HG02588 (cell line): ENCODE measurements at regions not wholly inside any gene's neighbourhood (a gene's known extent, or its start where the extent isn't known, plus 50 kb on each side); places are given as distances from the start of the nearest gene placed in this dataset.
"Not testable (repeated sequence)": the region's sequence is repeated elsewhere in the genome, so short reads cannot be mapped to it uniquely, and the experiment has no call there.

Experiments
- ATAC-seq: cut with Tn5 transposase; IDR thresholded peaks from one replicate; pipeline ENCODE4 v1.9.1; 2021; ENCODE audit warnings: mild to moderate bottlenecking, moderate library complexity; ENCODE audit not compliant: unreplicated experiment

GRCh38 chr6:14217728-14218518 lies 100.4 kb downstream of the CD83 start:
- ATAC-seq: no peak

GRCh38 chr6:14218519-14218800 lies 100.9 kb downstream of the CD83 start:
- ATAC-seq: no peak

- no peak for ATAC-seq
These were observed 104.2 kb downstream of the CD83 start for GRCh38 chr6:14221564-14222279.

- no peak for ATAC-seq
These were observed 105.4 kb downstream of the CD83 start for GRCh38 chr6:14222956-14223355.

- ATAC-seq: no peak
These were observed 107.0 kb downstream of the CD83 start for GRCh38 chr6:14224359-14225103.

- ATAC-seq: no peak
These were observed 108.6 kb downstream of the CD83 start for GRCh38 chr6:14226051-14226660.

GRCh38 chr6:14228571-14228970 lies 111.0 kb downstream of the CD83 start:
- no peak for ATAC-seq

GRCh38 chr6:14231071-14231483 lies 113.5 kb downstream of the CD83 start:
- ATAC-seq: no peak

GRCh38 chr6:14231501-14232280 lies 114.1 kb downstream of the CD83 start:
- no peak for ATAC-seq

GRCh38 chr6:14232889-14233288 lies 115.3 kb downstream of the CD83 start:
- no peak for ATAC-seq

- no peak for ATAC-seq
These were observed 118.2 kb downstream of the CD83 start for GRCh38 chr6:14235653-14236356.

- no peak for ATAC-seq
These were observed 121.5 kb downstream of the CD83 start for GRCh38 chr6:14239097-14239496.

- ATAC-seq: no peak
These were observed 123.0 kb downstream of the CD83 start for GRCh38 chr6:14240411-14241166.

GRCh38 chr6:14241255-14242070 lies 123.9 kb downstream of the CD83 start:
- no peak for ATAC-seq

GRCh38 chr6:14242912-14243311 lies 125.3 kb downstream of the CD83 start:
- ATAC-seq: not testable (repeated sequence)

- no peak for ATAC-seq
These were observed 126.0 kb downstream of the CD83 start for GRCh38 chr6:14243597-14243996.

GRCh38 chr6:14246876-14247275 lies 129.3 kb downstream of the CD83 start:
- ATAC-seq: no peak

GRCh38 chr6:14250573-14250972 lies 133.0 kb downstream of the CD83 start:
- no peak for ATAC-seq
